NCI-H345 treated with DMSO at 0.1 percent for 48 hours (cell line): ENCODE measurements at regions not wholly inside any gene's neighbourhood (a gene's known extent, or its start where the extent isn't known, plus 50 kb on each side); places are given as distances from the start of the nearest gene placed in this dataset.
"Not testable (repeated sequence)": the region's sequence is repeated elsewhere in the genome, so short reads cannot be mapped to it uniquely, and the experiment has no call there.

Experiments used
- DNase-seq: peaks from one replicate; lab custom pipeline; 2025; ENCODE audit not compliant: unreplicated experiment; lab: John Stamatoyannopoulos, UW

DNA sequence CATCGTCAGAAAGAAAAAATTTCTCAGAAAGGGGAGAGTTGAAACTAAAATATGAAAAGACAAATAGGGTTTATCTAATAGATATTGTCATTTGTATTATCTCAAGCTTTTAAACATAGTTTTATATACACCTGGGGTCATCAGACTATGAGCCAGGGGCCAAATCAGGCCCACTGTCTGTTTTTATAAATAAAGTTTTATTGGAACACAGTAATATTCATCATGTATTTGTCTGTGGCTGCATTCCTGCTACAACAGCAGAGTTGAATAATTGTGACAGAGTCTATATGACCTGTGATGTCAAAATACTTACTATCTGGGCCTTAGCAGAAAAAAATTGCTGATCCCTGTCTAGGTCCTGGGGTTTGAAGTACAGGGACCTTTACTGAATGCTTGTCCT lies 120.5 kb upstream of the RUNX1 start:
- DNase-seq: no peak

DNA sequence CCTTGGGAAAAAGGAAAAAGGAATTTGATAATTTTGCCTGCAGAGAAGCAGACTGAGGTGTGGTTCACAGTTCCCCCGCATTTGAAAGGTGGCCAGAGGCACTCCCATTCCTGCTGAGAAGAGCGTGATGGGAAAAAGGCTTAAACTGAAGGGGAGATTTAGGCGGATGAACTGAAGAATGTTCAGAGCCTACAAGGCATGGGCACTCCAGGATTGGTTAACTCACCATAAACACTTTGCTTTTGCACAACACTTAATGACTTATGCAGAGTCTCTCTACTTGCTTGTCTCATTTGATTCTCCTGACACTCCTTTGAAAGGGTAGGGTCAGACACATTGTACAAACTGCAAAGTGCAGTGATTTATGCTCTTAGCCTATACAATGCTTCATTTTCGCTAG lies 119.6 kb upstream of the RUNX1 start:
- DNase-seq: no peak

DNA sequence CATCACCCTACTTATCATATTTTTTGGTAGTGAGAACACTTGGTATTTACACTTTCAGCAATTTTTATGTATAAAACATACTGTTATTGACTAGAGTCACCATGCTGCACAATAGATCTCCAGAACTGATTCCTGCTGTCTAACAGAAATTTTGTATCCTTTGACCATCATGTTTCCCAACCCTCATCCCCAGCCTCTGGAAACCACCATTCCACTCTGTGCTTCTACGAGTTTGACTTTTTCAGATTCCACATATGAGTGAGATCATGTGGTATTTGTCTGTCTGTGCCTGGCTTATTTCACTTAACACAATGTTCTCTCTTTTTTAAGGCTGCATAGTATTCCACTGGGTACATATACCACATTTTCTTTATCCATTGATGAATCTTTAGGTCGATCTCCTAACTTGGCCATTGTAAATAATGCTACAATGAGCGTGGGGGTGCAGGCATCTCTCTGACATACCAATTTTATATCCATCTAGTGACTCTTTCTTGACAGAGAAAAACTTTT lies 115.9 kb upstream of the RUNX1 start:
- DNase-seq: no peak

DNA sequence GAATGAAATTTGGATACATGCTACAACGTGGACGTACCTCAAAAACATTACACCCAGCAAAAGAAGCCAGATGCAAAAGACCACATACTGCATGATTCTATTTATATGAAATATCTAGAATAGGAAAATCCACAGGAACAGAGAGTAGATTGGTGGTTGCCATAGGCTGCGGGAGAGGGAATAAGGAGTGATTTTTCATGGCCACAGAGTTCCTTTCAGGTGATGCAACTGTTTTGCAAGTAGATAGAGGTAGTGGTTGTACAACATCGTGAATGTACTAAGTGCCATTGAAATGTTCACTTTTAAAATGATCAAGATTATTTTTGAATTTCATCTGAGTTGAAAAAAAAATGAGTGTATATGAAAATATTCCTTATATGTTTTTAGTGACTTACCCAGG lies 115.3 kb upstream of the RUNX1 start:
- DNase-seq: no peak

DNA sequence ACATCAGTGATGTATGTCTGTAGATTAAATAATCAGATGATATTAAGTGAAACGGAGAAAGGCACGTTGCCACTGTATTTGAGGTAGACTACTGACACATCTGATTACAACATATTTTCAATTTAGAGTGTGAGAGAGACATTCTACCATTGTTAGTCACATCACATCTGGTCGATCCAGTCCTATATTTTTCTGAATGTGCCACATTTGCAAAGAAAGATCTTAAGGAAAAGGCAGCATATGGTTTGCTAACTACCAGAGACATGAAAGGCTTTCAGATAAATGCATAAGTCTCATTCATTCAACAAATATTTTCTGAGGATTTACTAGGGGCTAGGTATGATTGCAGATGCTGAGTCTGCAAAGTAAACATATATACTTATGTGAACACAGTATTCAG lies 114.3 kb upstream of the RUNX1 start:
- DNase-seq: no peak

DNA sequence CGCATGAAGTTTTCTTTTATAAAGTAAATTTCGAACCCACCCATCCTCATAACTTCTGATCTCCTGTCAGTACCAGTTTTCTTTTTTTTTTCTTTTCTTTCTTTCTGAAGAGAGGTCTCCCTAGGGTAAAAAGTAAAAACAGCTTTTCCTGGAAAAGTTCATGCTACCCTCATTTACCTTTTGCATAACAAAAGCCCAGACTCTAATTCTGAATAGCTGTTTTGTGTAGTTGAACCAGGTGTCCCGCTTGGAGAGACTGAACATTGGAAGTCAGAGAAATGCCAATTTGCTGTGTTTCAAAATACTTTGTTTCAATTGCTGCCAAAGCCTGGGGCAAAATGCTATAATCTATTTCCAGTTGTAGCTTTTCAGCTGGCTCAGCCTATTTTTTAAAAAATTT lies 113.7 kb upstream of the RUNX1 start:
- DNase-seq: no peak

DNA sequence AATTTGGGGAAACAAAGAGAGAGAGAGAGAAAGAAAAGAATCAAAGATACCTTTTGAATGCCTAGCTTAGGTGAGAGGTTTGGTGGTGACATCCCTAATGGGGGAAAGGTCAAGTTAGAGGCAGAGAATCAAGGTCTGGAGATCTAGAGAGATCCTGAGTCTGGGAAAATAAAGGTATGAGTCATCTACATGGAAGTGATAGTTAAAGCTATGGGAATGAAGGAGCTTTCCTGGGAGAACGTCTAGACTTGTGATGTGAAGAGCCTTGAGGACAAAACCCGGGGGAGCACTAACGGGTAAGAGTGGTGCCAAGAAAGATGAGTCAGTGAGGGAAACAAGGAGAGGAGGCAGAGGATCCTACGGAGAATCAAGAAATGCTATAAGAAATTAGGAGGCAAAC lies 110.8 kb upstream of the RUNX1 start:
- no peak for DNase-seq

DNA sequence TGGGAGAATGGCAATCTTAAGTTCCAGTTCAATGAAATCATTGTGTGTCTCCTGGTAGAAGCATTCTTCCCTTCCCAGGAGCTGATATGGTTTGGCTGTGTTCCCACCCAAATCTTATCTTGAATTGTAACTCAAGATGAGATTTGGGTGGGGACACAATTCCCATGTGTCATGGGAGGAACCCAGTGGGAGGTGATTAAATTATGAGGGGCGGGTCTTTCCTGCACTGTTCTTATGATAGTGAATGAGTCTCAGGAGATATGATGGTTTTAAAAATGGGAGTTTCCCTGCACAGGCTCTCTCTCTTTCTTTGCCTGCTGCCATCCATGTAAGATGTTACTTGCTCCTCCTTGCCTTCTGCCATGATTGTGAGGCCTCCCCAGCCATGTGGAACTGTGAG lies 108.3 kb upstream of the RUNX1 start:
- not testable (repeated sequence) for DNase-seq

DNA sequence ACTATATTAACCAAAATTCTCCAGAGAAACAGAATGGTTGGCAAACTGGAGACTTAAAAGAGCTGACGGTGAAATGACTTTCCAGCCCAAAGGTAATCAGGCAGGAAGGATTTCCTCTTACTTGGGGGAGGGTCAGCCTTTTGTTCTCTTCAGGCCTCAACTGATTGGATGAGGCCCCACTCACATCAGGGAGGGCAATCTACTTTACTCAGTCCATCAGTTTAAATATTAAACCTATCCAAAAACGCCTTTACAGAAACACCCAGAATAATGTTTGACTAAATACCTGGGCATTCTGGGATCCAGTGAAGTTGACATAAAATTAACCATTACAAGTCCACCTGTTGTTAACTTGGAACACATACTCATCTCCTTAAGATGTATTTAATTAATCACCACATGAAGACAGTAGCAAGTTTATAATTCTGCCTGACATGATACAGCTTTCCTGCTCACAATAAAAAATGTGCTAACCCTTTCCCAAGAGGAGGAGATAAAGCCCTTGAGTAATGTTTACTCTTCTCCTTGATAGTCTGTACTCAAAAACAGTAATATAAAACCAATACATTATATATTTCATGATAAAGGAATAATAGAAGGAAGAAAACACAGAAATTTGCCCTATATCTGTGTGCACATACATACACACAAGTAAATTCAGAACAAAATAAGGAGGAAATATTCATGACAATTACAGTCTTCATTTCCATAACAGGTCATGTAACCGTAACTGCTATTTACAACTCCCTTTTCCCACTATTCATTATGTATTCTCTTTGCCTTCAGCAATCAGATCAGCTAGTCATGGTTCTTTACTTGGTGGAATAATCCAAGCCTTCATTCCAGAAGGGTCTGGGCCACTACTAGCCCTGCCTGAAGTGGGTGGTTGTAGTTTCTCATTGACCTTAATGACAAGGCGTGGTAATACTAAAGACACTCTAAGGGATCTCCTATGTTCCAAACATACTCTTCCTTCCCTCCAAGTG lies 107.5 kb upstream of the RUNX1 start:
- no peak for DNase-seq

DNA sequence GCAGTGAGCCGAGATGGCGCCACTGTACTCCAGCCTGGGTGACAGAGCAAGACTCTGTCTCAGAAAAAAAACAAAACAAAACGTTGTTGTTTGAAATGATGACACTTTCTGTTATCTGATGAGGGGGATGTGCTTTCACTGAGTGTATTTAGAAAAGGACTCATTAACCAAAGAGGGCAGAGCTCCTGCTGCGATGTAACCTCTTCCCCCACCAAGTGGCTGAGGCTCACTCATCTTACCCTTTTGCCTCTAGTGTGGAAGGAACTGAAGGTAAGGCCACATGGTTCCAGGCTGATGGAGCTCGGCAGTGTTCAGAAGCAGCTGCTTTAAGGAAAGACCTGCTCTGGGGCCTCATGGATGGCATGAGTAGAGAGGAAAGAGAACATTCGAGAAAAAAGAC lies 105.7 kb upstream of the RUNX1 start:
- DNase-seq: no peak

DNA sequence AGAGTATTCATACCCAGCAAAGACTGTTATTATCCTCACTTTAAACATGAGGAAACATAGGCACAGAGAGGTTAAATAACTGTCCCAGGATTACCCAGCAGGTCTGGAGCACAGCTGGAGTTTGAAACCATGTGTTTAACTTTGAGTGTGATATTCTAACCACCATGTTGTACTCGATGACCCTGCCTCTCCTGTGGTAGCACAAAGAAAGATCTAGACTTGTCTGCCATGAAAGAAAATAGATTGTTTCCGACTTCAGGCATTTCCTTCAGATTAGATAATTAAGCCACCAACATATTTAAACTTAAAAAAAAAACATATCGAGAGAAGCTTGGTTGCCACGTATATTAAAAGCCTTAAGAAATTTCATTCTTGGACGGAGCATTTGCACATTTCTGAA lies 104.6 kb upstream of the RUNX1 start:
- no peak for DNase-seq

DNA sequence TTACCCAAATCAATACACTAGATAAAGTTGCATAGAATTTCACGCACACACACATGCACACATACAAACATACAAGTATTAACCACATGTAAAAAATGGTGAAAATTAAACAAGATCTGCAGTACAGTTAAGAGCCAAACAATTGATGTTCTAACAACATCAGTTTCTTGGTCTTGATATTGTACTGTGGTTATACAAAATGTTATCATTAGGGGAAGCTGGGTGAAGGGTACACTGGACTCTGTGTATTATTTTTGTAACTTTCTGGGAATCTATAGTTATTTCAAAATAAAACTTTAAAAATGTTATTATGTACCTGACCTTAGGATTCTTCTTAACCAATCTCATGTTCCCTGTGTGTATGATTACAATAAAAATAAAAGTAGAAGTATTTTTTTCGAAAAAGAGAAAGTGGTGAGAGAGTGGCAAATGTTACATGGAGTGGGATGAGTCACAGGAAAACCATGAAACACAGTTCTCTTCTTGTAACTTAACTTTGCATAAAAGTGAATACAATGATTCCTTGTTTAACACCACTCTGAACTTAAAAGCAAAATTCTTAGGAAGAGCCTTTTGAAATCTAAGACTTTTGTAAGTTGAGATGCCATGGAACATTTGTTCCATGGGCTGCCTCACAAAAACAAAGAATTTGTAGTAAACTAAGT lies 101.6 kb upstream of the RUNX1 start:
- no peak for DNase-seq

DNA sequence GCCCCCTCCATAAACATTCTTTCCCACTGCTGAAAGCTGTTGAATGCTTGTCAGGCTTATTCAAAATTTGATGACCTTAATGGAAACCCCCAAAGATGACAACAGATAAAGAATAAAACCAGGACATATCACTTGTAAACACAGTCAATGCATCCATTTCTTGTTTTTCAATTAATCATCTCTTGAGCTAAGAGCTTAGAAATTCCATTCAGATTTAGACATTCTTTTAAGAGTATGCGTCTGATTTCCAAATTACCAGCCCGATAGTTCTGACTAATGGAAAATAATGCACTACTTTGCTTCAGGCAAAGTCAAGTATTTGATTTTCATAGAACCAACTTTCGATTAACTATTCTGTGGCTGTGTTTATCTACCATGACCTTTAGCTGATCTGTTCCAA lies 100.6 kb upstream of the RUNX1 start:
- DNase-seq: no peak

DNA sequence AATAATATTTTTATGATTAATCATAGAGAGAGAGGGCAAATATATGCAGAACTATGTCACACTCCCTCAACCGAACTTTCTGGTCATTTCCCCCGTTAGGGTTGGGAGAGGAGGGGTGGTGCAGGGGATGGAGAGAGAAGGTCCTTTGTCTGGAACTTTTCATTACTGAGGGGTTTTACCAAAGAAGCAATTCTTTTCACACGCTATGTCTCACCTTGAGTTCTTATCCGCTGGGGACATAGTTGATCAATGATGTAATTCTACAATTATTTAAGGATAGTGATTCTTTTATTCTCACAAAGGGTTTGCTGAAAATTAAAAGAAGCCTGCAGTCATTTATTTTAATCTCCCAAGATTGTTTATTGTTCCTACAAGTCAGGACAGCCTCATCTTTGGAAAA lies 98.3 kb upstream of the RUNX1 start:
- DNase-seq: no peak

DNA sequence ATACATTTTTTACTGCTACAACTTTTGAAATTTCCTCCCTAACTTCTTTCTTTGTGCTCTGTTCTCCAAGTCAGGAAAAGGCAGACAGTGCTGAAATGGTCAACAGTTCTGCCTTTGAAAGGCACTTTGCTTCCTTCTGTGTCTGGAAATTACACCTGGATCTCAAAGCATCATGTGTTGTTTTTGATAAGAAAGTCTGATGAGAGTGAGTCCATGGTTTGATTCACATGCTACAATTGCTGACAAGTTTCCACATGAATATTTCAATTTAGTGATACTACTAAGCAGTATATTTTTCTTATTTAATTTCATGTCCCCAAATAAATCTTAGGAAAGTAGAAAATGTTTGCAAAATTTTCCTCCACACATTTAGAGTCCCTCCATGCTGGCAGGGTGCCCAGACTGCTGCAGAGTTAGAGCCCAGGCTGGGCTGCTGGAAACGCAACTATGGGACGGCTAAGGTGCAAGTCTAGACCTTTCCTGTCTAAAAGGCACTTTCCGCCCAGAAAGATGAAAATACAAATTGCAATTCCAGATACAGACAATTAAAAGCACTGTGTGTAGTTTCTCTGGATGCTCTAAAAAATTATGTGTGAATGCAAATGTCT lies 96.6 kb upstream of the RUNX1 start:
- no peak for DNase-seq

DNA sequence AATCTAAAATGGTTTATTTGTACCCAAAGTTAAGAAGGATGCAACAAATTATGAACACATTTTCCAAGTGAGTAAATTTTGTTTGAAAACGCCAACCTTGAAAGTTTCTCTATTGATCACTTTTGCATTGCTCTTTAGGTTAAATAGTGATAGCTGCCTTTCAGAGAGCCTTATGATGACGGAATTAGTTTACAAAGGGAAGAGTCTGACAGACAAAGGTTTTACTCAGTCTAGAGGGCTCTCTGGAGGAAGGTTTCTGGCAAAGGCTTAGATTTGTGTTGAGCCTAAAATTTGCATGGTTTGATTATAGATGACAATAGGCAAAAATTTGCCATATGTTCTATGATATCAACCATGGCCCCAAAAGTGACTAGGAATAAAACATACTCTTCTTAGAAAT lies 95.9 kb upstream of the RUNX1 start:
- DNase-seq: no peak

DNA sequence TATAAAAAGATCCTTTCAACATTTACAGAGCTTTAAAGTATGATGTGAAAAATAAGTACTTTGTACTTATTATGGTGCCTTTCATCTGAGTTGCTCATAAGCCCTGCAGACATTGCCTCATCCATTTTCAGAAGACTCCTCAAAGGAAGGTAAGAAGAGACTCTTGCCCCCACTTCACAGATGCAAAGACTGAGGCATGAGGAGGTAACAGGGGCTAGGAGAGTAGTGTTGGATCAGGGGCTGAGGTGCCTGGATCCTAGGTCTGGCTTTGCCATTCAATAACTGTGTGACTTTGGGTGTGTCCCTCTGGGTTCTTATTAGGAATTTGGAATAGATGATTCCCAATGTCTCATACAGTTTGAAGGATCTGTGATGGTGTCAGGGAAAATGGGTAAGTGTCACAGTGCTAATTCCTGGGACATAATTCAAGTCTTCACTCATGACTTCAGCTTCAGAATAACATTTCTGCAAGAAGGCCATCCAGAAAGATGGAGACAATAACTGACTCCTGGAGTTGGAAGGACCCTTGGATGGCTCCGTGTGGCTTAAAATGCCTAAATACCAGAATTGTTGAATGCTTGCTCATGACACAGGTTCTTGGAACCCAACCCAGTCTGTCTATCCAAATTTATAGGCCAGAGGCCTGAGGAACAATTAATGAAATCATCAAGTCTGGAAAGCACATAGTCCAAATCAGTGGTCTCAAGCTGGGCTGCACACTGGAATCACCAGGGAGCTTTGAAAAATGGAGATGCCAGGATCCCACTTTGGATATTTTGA lies 93.1 kb upstream of the RUNX1 start:
- no peak for DNase-seq

DNA sequence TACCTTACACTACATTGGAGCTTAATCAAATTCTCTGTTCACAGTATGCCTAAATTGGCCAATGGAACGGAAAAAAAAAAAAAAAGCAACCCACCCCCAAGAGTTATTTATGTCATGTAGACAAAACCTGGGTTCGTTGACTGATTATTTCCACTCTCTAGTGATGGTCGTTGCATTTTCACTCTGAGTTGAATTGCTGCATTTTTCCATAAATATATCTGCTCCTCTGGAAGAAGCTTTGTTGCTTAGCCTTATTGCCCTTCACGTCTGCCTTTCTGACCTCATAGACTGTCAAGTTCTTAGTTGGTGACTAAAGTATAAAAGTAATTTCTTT lies 90.2 kb upstream of the RUNX1 start:
- no peak for DNase-seq

DNA sequence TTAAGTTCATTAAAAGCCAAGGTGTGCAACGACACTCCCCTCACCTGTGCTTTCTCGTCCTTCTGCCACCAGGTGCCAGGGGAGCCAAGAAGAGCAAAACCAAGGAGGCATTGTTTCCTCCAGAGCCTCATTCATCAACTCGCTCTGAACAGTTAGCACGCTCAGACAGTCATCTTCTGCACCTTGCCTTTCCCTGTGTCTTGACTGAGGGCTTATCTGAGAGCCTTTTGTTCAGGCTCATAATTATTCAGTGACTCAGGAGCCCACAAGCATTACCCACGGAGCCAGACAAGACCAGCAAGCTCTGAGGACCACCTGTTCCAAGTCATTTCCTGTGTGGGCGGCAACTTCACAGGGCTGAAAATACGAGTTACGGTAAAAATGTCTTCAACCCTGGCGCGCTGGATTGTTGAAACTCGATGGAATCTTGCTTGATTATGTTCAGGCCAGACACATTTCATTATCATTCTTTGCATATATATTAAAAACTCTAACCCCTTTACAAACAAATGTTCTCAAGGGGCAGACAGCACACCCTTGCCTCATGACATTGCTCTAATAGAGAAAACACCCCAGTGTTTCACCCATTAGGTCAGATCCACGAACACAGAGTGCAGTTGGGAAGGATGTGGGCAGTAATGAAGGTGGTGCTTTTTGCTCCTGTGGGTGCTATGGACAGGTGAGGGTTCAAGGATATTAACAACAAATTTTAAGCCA lies 89.7 kb upstream of the RUNX1 start:
- DNase-seq: no peak

DNA sequence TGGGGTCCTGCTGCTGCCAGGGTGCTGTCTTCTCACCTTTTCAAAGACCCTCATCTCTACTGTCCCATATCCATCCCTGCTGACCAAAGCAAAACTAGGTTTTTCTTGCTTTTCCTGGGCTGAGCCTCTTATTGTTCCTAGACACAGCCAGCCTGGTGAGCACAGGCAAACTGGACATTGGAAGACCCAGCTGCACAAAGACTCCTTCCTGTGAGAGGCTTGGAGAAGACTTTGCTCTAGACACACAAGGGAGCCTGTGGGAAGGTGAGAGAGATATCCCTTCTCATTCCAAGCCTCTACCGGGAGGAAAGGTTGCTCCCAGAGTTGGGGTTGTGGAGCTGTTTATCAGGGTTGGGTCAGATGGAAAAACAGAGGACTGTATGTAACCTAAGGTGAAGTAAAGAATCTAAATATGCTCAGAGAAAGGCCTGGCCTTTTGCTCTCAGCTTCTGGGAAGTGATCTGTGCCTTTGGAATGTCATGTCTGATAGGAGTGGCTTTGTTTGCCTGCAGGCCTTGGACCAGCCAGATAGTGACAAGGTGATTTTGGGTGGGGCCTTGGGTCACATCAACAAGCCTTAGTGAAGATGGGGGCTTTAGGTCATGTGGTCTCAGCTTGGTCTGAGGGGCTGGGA lies 87.6 kb upstream of the RUNX1 start:
- DNase-seq: no peak
